ENCODE measurements at regions not wholly inside any gene's neighbourhood (a gene's known extent, or its start where the extent isn't known, plus 50 kb on each side); places are given as distances from the start of the nearest gene placed in this dataset.

DNA sequence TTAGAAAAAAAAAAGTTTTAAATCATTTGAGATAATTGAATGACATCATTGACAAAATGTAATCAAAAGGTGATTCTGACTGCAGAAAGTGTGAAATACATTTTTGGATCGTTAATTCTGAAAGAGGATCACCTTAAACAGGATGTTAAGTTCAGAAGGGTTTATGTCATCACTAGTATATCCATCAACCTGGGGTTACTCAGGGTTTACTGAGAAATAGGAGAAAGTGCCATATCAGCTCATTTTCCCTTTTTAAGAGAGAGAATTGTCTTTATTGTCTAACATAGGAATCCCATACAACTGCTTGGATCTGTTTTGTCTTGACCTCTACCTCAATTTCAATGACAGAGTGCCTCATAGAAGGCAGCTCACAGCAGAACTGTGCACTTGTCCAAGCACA lies 466.1 kb upstream of the LINC00305 start:
- Histone ChIP-seq H3K27me3 (ENCODE audit: control insufficient read depth, extremely low read depth, insufficient read depth, low read length) (no peaks in the 10 kb centered on the region), H3K79me2 (ENCODE audit: control insufficient read depth, insufficient read depth, low read length) (no peaks in the 10 kb centered on the region), H3K4me2 (ENCODE audit: control insufficient read depth, extremely low read depth, insufficient read depth, low read depth, low read length) (no peak overlapping the region), H3K27ac (ENCODE audit: control insufficient read depth, insufficient read depth, low read length) (no peak overlapping the region), H3K9me1 (ENCODE audit: control insufficient read depth, extremely low read depth, insufficient read depth, low read length) (no peaks in the 10 kb centered on the region), H3K36me3 (ENCODE audit: control insufficient read depth in 2 of 2, extremely low read depth in 1 of 2, insufficient read depth in 2 of 2, low read length in 2 of 2) (no peaks in the 10 kb centered on the region), H2AFZ (ENCODE audit: control insufficient read depth, low read length) (no peak overlapping the region), H3K4me3 (ENCODE audit: control insufficient read depth in 2 of 3, extremely low read depth in 1 of 3, insufficient read depth in 2 of 3, low read depth in 1 of 3, low read length in 3 of 3) (no peak overlapping the region), H4K20me1 (ENCODE audit: control insufficient read depth, extremely low read depth, insufficient read depth, low read length) (no peaks in the 10 kb centered on the region), H3K9ac (ENCODE audit: control insufficient read depth, extremely low read depth, insufficient read depth, low read length) (no peak overlapping the region), H3K4me1 (ENCODE audit: control insufficient read depth, extremely low read depth, insufficient read depth, low read length) (no peaks in the 10 kb centered on the region), H3K9me3 (ENCODE audit: control insufficient read depth, low read depth, low read length) (no peaks in the 10 kb centered on the region)
- FAIRE-seq = no peak
- dilution Hi-C loops (cut with MboI; ENCODE audit: extremely low pct_ligation_motif_present, low sequenced_read_pairs) = no loop called here
- DNase-seq (ENCODE audit: low read depth, low spot score) = no peak
- TF ChIP-seq, protein P1, sequence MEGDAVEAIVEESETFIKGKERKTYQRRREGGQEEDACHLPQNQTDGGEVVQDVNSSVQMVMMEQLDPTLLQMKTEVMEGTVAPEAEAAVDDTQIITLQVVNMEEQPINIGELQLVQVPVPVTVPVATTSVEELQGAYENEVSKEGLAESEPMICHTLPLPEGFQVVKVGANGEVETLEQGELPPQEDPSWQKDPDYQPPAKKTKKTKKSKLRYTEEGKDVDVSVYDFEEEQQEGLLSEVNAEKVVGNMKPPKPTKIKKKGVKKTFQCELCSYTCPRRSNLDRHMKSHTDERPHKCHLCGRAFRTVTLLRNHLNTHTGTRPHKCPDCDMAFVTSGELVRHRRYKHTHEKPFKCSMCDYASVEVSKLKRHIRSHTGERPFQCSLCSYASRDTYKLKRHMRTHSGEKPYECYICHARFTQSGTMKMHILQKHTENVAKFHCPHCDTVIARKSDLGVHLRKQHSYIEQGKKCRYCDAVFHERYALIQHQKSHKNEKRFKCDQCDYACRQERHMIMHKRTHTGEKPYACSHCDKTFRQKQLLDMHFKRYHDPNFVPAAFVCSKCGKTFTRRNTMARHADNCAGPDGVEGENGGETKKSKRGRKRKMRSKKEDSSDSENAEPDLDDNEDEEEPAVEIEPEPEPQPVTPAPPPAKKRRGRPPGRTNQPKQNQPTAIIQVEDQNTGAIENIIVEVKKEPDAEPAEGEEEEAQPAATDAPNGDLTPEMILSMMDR (optimal IDR thresholded peaks at IDR 0.05 in 1 of 3, IDR thresholded peaks at IDR 0.05 in 1 of 3, conservative IDR thresholded peaks at IDR 0.05 in 1 of 3; ENCODE audit: extremely low read depth in 1 of 3, insufficient read depth in 2 of 3, low read length in 3 of 3) = no peak
- TF ChIP-seq EZH2 (IDR thresholded peaks at IDR 0.05; ENCODE audit: low read length) = no peak

DNA sequence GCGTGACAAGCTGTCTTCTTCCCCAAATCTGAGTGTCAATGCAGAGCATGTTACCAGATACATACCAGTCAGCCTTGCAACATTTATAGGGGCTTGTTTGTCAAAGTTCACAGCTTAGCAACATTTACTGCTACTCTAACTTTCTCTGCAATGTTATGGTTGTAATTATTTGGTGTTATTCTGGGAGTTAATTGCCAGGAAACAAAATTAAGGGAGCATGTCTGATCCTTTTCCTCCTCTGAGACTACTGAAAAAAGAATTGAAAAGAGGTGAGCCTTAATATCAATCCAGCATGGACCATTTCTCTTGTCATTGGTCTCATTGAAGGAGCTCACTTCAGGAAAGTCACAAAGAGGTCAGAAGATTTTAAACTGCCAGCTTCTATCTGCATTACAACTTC lies 465.6 kb upstream of the LINC00305 start:
- dilution Hi-C loops (cut with MboI; ENCODE audit: extremely low pct_ligation_motif_present, low sequenced_read_pairs) = no loop called here
- no peaks in the 10 kb centered on the region for H3K9me3 ChIP-seq (ENCODE audit: control insufficient read depth, low read depth, low read length)
- H3K9me1 ChIP-seq (ENCODE audit: control insufficient read depth, extremely low read depth, insufficient read depth, low read length) = no peaks in the 10 kb centered on the region
- no peaks in the 10 kb centered on the region for H3K36me3 ChIP-seq (ENCODE audit: control insufficient read depth in 2 of 2, extremely low read depth in 1 of 2, insufficient read depth in 2 of 2, low read length in 2 of 2)
- H3K9ac ChIP-seq (ENCODE audit: control insufficient read depth, extremely low read depth, insufficient read depth, low read length) = no peak overlapping the region
- FAIRE-seq = no peak
- no peaks in the 10 kb centered on the region for H3K27me3 ChIP-seq (ENCODE audit: control insufficient read depth, extremely low read depth, insufficient read depth, low read length)
- no peak overlapping the region for H3K4me2 ChIP-seq (ENCODE audit: control insufficient read depth, extremely low read depth, insufficient read depth, low read depth, low read length)
- H3K4me3 ChIP-seq (ENCODE audit: control insufficient read depth in 2 of 3, extremely low read depth in 1 of 3, insufficient read depth in 2 of 3, low read depth in 1 of 3, low read length in 3 of 3) = no peak overlapping the region
- no peak overlapping the region for H3K27ac ChIP-seq (ENCODE audit: control insufficient read depth, insufficient read depth, low read length)
- H4K20me1 ChIP-seq (ENCODE audit: control insufficient read depth, extremely low read depth, insufficient read depth, low read length) = no peaks in the 10 kb centered on the region
- H3K79me2 ChIP-seq (ENCODE audit: control insufficient read depth, insufficient read depth, low read length) = no peaks in the 10 kb centered on the region
- TF ChIP-seq EZH2 (IDR thresholded peaks at IDR 0.05; ENCODE audit: low read length) = no peak
- TF ChIP-seq, protein P1 (optimal IDR thresholded peaks at IDR 0.05 in 1 of 3, IDR thresholded peaks at IDR 0.05 in 1 of 3, conservative IDR thresholded peaks at IDR 0.05 in 1 of 3; ENCODE audit: extremely low read depth in 1 of 3, insufficient read depth in 2 of 3, low read length in 3 of 3) = no peak
- no peak for DNase-seq (ENCODE audit: low read depth, low spot score)
- H3K4me1 ChIP-seq (ENCODE audit: control insufficient read depth, extremely low read depth, insufficient read depth, low read length) = no peaks in the 10 kb centered on the region
- no peak overlapping the region for H2AFZ ChIP-seq (ENCODE audit: control insufficient read depth, low read length)

Measured in keratinocyte (primary cell).